HS-5 (cell line): ENCODE measurements at regions not wholly inside any gene's neighbourhood (a gene's known extent, or its start where the extent isn't known, plus 50 kb on each side); places are given as distances from the start of the nearest gene placed in this dataset.

ENCODE experiments used
- DNase-seq: peaks from one replicate; pipeline ENCODE4 v3.0.0-alpha.2; 2012; ENCODE audit warnings: low read depth

DNA sequence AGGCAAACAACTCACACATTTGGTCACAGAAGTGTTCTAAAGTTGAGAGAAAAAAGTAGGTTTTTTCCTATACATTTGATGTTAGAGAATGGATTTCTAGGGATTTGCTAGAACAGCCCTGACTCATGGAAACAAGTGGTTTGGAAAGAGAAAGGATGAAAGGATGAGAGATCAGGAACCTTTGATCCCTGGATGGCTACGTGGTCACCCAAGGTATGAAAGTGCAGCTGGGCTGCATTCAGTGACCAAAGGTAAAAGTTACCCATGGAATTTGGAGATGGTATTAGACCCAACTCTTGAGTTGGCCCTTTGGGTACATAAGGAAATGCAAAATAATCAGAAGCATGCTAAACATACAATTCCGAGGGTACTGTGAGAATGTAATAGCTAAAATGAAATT is 61.3 kb upstream of the SPIN1 start:
- DNase-seq = no peak

DNA sequence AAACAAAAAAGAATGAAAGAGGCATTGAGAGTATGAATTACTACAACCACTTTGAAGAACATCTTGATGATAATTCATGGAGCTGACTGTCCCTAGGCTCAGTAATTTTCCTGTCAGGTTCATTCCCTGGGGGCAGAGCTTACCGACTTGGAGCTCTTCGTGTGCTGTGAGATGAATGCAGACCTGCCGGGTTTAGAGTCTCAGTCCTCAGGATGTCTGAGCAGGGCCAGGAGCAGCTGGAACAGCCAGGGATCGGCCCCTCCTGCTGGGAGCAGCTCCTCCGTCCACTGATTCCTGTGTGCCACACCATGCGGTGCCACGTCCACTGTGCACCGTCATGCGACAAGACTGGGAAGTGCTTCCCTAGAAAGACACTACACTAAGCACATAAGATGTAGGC is 62.2 kb upstream of the SPIN1 start:
- no peak for DNase-seq

DNA sequence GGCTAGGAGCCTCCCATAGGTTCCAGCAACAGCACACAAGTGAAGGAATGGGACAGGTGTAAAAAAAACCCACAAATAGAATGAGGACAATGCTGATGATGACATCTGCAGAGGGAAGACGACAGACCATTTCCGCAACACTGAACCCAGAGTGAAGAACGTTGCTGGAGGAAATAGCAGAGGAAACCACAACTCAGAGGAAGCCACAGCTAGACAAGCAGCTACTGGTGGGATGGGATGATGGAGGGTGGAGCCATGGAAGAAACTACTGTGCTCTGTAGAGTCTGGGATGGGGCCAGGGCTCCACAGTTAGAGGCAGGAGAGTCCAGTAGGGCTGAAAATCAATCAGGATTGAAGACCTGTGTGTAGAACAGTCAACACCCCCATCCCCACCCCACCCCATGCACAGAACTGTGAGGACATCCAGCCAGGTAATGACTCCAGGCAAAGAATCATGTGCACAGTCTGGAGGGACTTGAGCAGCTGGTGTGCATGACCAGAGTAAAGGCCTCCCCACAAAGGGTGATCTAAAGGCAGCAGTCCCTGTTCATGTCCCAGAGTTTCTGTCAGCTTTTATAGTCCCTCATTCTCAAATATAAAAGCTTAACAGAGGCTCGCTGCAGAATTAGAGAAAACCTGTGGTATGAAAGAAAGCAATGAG is 65.2 kb upstream of the SPIN1 start:
- no peak for DNase-seq

DNA sequence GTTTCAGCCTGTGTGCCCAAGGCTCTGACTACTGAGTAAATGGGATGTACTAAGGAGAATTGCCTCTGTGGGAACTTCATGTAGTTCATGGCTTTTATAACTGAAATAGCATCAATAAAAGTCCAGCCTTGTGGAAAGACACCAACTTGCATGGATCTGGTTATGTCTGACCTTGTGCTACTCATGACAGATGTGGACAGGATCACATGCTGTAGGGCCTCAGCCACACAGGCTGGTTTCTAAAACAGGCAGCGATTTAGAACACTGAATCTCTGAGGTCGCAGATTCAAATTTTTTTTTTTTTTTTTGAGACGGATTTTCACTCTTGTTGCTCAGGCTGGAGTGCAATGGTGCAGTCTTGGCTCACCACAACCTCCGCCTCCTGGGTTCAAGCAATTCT is 66.5 kb upstream of the SPIN1 start:
- DNase-seq = no peak

DNA sequence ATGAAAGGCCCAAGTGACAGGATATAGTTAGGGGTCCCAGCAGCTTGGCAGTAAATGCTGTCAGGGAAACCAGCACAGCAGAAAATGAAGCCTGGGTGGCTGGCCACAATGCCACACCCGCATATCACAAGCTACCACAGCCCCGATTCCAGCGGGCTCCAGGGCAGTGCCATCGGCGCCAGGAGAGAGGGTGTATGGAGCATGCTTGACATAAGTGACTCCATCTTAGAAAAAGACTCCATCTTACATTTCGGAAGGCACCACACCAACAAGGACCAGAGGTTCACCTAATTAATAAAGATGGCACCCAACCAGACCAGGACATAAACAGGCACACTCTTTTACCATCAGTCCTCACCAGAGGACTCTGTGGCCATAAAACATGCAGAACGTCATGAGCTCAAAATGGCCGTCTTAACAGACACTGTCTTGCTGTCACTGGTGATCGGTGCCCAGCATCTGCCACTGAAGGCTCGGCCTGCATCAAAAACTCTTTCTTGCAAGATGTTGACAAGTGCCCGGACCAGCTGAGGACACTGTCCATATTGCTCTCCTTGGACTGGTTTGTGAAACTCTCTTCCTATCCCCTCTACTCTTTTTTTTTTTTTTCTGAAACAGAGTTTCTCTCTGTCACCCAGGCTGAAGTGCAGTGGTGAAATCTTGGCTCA is 67.4 kb upstream of the SPIN1 start:
- no peak for DNase-seq

DNA sequence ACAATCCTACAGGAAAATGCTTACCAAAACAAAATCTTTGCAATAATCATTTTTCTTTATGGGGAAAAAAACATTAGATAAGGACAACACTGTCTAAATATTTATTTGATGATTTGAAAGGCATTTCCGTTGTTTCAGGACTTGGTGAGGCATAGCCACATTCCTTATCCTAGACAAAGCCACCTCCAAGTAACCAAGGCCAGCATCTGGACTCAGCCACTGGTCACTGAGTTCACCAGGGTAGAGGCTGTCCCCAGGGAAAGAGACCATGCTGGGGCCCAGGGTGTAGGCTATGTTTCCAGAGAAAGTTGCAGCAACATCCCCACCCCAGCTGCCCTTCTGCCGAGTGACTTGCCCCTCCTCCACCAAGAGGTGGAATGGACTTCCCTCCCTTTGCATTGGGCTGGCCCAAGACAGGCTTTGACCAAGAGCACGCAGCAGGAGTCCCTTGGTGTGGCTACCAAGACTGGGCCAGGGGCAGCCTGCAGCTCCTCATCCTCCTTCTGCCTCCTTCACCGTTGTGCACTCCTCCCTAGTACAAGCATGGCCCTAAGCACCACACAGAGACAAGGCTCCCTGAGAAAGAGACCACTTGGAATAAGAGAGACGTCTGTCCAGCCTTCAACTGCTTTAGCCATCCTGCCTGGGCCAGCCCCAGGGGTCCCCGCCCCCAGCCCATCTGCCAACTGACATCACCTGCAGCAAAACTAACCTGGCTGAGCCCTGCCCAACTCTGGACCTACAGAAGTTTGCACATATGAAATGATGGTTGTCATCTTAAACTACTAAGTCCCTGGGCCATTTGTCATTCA is 68.1 kb upstream of the SPIN1 start:
- DNase-seq = no peak

DNA sequence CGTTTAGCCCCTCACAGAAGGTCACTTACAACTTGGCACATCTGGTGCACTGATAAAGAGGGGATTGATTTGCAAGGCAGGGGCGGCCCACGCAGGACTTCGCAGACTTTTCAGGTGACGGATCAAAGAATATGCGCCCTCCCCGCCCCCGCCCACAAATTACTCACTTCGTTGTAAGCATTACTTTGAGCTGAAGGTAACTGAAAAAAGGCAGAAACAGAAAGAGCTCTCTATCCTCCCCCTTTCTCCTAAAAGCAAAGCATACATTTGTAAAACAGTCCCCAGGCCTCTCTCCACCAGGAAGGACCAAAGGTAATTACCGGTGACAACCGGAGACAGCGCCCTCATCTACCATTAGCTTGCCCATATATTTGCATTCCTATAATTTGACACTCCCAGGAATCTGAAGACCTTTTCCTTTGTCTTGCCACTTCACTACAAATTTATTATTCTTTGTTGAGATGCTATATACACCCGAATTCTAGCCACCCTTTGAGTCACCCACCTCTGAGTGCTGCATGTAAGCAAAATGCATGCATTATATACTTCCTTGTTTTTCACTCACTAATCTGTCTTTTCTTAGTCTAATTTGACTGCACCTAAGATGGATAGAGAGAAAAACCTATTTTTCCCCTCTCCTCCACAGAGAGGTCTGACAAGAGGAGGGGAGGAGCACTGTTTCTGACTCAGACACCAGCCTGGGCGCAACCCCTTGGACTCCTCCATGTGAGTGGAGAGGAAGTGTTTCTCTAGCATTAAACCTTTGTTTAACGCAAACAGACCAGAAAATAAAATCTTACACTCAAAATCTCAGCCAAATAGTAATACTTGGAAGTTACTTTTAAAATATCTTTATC is 74.7 kb upstream of the SPIN1 start:
- no peak for DNase-seq

DNA sequence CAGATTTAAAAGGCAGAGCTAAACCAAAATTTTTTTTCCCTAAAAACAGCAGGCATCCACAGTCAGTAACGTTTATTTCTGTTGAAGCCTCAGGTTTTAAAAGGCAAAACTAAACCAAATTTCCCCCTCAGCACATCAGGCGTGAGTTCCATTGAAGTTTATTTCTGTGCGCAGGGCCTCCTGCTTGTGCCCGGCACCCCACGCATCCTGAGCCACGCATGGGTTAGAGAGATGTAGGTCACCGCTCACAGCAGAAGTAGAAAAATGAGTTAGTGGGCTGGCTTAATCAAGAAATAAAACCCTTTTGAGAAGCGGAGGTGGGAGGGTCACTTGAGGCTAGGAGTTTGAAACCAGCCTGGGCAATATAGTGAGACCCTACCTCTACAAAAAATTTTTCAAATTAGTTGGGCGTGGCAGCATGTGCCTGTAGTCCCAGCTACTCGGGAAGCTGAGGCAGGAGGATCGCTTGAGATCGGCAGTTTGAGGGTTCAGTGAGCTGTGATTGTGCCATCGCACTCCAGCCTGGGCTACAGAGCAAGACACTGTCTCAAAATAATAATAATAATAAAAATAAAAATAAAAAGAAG is 75.6 kb upstream of the SPIN1 start:
- DNase-seq = no peak

DNA sequence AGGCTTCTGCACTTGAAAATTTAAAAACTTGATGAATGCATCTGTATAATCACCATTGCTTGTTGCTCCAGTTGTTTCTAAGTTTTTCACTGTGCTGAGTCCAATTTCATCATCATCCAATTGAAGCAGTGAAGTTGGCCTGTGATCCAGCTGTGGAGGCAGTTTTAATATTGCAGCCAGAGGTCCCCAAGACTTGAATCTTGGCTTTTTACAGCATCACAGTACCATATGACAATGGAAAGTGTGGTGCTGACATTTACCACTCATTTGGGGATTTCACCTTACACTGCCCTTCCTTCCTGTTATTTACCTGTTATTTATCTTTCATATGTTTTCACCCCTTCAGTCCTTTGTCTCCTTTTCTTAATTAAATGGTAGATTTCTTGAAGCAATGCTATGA is 76.2 kb upstream of the SPIN1 start:
- no peak for DNase-seq

DNA sequence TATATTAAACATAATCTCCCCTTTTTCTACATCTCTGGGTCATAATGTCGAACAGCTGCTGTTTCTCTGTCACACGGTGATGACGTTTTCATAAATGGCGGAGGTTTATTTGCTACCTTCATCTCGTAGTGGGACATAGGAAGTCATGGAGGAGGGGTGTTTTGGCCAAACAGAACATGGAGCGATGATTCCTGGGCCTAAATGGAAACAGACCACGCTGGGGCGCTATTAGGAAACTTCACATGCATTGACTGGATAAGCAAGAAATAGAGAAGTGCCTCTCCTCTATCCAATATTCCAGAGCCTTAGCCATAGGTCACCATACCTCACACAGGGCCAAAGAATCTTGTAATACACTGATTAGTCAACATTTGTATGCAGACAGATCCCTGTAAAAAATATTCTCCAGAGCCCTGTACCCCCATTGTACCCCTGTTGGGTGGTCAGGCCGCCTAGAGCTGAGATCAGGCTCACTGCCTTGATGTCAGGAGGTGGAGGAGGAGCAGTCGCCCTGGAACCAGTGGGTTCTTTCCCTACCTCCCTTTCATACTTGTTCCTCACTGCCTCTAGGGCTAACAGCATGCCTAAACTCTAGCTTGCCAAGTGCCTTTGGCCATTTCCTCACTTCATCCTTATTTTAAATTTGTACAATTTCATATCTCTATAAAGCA is 77.8 kb upstream of the SPIN1 start:
- no peak for DNase-seq

DNA sequence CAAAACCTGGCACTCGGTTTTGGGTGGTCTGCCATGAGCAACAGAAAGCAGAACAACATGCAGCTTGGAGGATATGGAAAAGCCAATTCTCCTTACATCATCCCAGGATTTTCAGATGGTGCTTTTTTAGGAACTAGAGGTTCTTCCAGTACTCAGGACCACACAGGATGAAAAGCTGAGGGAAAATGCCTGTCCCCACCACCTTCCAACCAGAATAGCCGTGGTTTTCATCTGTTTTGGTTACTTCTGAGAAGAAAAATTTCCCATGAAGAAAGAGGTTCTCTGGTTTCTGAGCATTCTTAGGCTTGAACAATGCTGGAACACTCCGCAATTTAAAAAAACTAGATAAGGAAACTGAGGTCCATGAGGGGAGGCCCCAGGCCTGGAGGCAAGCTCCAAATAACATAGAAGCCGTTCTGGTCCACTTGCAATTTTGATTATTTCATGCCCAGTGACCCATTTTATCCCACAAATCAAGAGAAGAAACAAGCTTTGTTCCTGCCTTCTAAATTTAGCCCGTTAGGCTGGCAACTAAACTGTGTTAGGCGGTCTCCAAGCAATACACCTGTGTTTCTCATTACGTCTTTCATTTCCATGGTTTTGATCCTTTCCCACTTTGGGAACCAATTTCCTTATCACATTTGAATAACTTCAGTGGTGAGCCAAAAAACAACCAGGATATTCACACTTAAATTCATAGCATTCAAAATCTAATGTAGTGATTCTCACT is 79.2 kb upstream of the SPIN1 start:
- DNase-seq = no peak

DNA sequence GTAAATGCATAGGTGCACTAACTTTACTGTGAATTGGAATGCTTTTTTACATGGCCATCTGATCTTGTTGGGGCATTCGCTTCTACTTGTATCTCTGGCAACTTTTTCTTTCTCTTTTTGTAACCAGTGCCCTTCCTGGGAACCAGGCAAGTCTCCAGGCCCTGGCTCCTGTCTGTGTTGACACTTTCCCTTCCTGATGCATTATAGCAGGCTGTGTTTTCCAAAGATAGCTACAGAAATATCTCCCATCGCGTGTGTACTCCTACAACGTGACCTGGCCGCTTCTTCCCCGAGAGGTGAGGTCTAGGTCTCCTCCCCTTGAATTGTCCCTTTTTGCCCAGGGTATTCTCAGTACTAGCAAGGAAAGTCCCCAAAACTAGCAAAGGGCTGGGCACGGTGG is 81.1 kb upstream of the SPIN1 start:
- no peak for DNase-seq

DNA sequence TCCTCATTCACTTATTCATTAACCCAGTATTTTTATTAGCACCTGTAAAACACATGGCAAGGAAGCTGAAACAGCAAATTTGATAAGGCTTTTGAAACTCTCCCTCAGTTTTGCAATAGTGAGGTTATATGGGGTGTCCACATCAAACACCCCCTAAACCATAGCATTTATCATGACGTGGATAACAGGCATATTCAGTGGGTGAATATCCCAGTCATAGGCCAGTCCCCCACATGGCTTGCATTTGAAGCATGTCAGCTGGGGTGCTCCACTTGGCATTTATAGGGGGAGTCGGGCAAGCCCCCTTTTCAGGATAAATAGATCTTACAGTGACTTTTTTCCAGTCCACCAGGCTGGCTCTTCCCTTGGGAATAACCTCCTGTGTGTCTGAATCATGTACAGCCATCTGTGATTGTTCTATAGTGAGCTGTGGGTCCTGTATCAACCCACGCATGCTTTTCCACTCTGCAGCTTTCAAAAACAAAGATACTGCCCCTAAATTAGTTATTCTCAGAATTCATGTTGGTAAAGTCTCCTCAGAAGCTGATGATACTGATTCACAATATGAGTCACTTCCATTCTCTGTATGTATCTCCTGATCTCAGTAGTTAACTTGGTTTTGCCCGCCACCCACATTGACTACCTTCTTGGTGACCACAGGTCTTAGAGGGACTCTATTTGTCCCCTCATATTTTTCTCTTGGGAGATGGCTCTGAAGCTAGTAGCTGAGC is 84.4 kb upstream of the SPIN1 start:
- DNase-seq = peak; percentile 10

DNA sequence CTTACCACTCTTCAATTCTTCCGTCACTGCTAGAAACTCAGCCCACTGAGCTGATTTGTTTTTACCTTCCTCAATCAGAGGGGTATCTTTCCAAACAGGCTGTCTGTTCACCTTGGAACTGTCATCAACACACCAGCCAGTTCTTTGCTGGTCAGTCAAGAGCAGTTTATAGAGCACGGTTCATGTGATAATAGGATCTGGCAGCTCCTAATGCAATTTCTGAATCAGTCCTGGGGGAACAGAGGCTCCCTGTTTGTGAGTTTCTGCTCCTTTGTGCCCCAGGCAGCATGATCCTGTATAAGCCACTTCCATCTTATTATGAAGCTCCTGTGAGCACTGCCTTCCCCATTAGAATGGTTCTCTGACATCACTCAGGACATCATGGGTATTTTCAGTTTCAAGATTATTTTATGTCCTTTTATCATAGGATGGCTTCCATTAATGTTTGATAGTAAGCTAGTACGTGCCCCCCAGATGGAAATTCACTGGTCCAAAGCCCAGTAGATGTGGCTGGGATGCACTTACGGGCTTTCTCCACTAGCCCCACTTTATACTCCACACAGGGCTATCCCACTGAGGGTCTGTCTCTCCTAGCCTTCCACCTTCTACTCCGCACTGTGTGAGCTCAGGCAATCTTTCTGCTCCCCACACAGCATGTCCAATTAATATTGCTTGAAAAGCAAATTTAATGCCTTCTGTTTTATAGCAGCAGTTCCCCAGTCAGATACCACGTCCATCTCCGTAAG is 85.5 kb upstream of the SPIN1 start:
- DNase-seq = no peak

DNA sequence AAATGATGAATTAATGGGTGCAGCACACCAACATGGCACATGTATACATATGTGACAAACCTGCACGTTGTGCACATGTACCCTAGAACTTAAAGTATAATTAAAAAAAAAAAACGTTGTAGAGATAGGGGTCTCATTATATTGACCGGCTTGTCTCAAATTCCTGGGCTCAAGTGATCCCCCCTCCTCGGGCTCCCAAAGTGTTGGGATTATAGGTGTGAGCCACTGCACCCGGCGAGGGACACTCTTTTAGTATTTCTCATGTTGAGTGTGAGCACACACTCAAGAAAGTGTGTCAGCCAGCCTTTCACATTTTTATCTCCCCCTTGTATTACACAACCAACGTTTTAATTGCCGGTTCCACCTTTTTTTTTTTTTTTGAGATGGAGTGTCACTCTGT is 87.7 kb upstream of the SPIN1 start:
- DNase-seq = no peak

DNA sequence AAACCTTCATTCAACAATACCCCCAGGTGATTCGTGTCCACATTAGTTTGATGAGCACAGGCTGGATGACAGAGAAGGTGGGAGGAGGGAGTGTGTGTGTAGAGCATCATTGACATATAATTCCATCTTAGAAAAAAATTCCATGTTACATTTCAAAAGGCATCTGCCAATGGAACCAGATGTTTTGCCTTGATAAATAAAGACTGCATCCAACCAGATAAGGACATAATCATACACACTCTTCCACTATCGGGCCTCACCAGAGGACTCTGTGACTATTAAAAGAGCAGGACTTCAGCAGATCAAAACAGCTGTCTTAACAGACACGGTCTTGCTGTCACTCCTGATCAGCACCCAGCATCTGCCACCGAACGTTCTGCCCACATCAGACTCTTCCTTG is 96.4 kb upstream of the SPIN1 start:
- no peak for DNase-seq

DNA sequence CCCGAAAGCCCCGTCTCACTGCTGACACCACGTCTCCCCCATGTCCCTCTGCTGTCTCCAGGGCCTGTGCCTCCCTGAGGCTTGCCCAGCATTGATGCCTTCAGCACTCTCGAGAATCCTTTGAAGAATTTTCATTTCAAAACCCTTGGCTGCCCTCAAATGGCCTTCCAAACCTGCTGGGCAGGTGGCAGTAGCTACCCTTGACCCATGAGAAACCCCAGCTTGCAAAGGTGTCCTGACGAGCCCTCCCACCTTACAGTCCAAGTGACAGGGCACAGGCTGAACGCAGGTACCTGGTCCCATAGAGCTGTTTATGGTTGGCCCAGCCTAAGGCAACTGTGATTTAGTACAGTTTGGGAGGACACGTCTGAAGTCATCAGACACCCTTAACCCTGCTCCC is 97.2 kb upstream of the SPIN1 start:
- no peak for DNase-seq

DNA sequence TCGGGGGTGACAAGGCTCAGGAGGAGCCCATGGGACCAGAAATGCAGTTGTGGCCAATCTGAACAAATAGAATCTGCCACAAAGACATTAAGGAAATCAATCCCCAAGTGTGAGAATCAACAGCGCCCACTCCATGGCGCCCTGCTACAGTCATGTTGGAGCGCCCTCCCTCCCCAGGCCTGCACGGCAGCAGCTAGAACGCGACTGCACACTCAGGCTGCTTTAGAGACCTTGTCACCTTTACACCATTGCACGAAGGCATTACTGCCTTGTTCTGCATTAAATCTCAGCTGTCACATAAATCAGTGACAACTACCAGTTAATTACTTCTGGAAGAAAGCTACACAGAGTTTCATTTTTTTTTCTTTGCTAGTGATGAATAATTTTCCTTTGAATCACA is 98.7 kb upstream of the SPIN1 start:
- no peak for DNase-seq

DNA sequence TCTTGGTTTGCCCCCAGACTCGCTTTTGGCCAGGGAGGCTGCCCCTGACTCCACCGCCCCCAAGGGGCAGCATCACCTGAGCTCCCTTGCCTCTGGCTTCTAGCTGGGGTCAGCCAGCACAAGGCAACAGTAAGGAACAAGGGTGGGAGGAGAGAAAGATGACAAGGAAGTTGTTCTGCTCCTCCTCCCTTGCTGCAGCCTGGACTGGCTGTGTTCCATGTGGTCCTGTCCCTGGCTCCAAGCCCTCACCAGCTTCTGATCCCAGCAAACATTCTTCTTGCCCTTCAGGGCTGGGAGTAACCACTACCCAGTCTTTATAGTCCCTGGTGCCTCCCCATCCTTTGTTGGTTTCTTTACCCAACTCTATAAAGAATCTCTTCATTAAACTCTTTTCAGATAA is 100.3 kb upstream of the SPIN1 start:
- no peak for DNase-seq
